Immature natural killer cell (primary cell): ENCODE measurements at regions not wholly inside any gene's neighbourhood (a gene's known extent, or its start where the extent isn't known, plus 50 kb on each side); places are given as distances from the start of the nearest gene placed in this dataset.

ENCODE experiments used
- DNase-seq, 3 donors: peaks; one replicate each; pipeline ENCODE4 v3.0.0; 2022; ENCODE audit warnings: mixed read lengths in 1 of 3
- H3K27ac Mint-ChIP-seq, 6 donors: one replicate each; pipeline ENCODE4 v1.8.0; 2020; ENCODE audit warnings: mixed read lengths in 6 of 6, mild to moderate bottlenecking in 5 of 6, inconsistent platforms in 4 of 6, moderate library complexity in 3 of 6
- H3K27me3 Mint-ChIP-seq, 3 donors: one replicate each; pipeline ENCODE4 v1.8.0; 2020 to 2021; ENCODE audit warnings: low read depth in 3 of 3, mild to moderate bottlenecking in 3 of 3, mixed read lengths in 3 of 3, moderate library complexity in 3 of 3, inconsistent platforms in 1 of 3
- H3K36me3 Mint-ChIP-seq, 3 donors: one replicate each; pipeline ENCODE4 v1.8.0; 2020; ENCODE audit warnings: mixed read lengths in 3 of 3, inconsistent platforms in 2 of 3, mild to moderate bottlenecking in 2 of 3
- H3K4me1 Mint-ChIP-seq, 2 donors: one replicate each; pipeline ENCODE4 v1.8.0; 2020; ENCODE audit warnings: inconsistent platforms in 2 of 2, mild to moderate bottlenecking in 2 of 2, mixed read lengths in 2 of 2, moderate library complexity in 1 of 2
- H3K4me3 Mint-ChIP-seq, 5 donors: one replicate each; pipeline ENCODE4 v1.8.0; 2020; ENCODE audit warnings: mild to moderate bottlenecking in 5 of 5, mixed read lengths in 5 of 5, inconsistent platforms in 3 of 5, moderate library complexity in 3 of 5
- H3K9me3 Mint-ChIP-seq, 6 donors: one replicate each; pipeline ENCODE4 v1.8.0; 2020; ENCODE audit warnings: mild to moderate bottlenecking in 6 of 6, mixed read lengths in 6 of 6, inconsistent platforms in 4 of 6, moderate library complexity in 3 of 6

DNA sequence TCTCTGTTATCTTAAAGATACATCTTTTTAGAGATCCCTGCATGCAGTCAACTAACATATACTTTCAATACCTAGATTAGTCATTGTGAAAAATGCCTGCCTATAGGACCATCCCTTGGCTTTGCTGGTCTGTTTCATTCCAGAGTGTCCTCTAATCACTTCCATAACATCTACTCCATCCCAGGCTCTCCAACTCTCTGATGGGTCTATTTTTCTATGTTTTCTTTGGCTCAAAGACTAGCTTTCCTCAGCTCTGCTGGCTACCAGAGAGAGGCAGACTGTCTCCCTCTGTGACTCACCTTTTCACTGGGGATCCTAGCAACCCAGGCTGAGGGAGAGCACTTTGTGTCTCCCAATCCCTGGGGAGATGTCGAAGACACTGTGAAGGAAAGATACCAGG, 547.7 kb upstream of the MCTP2 start:
- peaks cover 9 to 43% (median 26%) of the 10 kb centered on the region in 6 donors for H3K9me3 Mint-ChIP-seq
- peaks cover 2 to 3% (median 2%) of the 10 kb centered on the region in 3 donors for H3K27me3 Mint-ChIP-seq
- no peaks in the 10 kb centered on the region for H3K4me1 Mint-ChIP-seq

DNA sequence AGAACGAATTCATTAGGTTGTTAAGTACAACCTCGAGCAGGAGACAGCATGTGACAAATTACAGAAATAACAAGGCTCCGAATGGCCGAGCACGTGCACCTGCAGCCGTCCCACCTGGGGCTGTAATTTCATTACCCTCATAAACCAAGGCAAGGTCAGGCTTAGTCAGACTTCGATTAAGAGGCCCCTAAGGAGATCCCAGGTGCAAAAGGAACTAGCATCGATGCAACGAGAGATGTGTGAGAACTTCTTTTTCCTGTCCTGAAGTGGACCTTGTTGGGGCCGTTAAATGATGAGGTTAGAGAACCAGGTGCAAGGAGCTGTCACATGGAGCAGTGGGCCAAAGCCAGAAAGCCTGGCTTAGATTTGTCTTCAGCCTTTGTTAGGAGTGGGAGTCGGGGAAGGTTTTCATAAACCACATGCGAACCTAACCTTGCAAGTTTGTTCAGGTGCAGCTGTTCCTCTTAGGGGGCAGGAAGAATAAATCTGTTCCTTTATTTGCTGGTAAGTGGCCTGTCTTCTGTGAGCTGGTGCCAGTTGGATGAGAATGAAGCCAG, 559.9 kb upstream of the MCTP2 start:
- Mint-ChIP-seq H3K27ac (no peak overlapping the region), H3K36me3 (no peaks in the 10 kb centered on the region)

More for the DNA sequence above, 547.7 kb upstream of the MCTP2 start:
- no peak for DNase-seq
- Mint-ChIP-seq H3K36me3 (peaks cover 0 to 6% (median 4%) of the 10 kb centered on the region in 3 donors), H3K4me3 (no peak overlapping the region), H3K27ac (no peak overlapping the region)

DNA sequence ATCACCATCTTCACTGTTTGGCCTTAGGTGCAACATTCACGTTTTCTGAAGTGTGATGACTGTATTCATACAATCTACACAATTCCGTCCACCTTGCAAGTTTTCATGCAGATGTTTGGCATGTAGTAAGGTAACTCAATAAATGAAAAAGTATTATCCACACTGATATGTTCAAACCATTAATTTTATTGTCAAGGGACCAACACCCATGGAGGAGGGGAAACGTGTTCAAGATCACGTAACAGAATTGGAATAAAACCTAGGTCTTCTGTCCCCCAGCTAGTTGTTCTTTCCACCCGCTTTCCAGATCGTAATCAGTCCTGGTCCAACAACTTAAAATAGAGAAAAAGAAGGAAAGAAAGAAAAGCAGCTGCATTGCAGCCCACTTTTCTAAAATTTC, 560.4 kb upstream of the MCTP2 start:
- Mint-ChIP-seq H3K27ac (no peak overlapping the region), H3K4me3 (no peak overlapping the region), H3K36me3 (no peaks in the 10 kb centered on the region), H3K9me3 (no peaks in the 10 kb centered on the region), H3K27me3 (peaks cover 4 to 12% (median 5%) of the 10 kb centered on the region in 3 donors), H3K4me1 (no peaks in the 10 kb centered on the region)
- no peak for DNase-seq

More for the DNA sequence above, 559.9 kb upstream of the MCTP2 start:
- DNase-seq: no peak
- Mint-ChIP-seq H3K4me3 (no peak overlapping the region), H3K9me3 (no peaks in the 10 kb centered on the region), H3K27me3 (peaks cover 3 to 12% (median 4%) of the 10 kb centered on the region in 3 donors), H3K4me1 (no peaks in the 10 kb centered on the region)

DNA sequence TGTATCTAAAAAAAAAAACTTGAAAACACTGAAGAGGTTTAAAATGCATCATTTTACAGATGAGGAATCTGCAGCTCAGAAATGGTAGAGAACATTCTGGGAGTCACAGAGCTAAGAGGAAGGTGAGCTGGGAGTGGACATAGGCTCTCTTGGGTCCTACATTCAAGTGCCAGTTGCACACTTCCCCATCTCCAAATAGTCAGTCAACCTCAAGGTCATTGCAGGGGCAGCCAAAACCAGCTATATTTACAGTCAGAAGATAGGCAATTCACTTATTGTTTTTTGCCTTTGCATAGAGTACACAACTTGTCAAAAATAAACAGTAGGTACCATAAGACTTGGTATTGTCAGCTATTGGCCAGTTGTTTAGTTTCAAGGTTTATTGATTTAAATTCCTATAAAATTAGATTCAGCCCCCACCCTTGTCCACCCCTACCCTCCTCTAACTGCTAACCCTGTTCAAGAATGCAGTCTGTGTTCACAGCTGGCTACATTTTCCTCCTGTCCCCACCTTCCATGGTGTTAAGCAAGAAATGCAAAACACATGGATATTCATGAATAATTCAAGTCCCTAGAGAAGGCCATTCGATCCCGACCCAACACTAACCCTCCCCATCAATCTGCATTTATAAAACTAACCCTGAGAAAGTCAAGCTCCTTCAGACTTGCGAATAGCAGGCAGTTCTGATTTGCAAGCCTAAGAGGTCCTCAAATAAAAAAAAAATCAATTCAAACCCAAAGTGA, 567.0 kb upstream of the MCTP2 start:
- Mint-ChIP-seq H3K4me3 (no peak overlapping the region), H3K27me3 (peaks cover 0 to 2% (median 2%) of the 10 kb centered on the region in 3 donors), H3K27ac (no peak overlapping the region), H3K4me1 (no peaks in the 10 kb centered on the region), H3K9me3 (peaks cover 0 to 1% (median 0%) of the 10 kb centered on the region in 6 donors), H3K36me3 (no peaks in the 10 kb centered on the region)
- no peak for DNase-seq

DNA sequence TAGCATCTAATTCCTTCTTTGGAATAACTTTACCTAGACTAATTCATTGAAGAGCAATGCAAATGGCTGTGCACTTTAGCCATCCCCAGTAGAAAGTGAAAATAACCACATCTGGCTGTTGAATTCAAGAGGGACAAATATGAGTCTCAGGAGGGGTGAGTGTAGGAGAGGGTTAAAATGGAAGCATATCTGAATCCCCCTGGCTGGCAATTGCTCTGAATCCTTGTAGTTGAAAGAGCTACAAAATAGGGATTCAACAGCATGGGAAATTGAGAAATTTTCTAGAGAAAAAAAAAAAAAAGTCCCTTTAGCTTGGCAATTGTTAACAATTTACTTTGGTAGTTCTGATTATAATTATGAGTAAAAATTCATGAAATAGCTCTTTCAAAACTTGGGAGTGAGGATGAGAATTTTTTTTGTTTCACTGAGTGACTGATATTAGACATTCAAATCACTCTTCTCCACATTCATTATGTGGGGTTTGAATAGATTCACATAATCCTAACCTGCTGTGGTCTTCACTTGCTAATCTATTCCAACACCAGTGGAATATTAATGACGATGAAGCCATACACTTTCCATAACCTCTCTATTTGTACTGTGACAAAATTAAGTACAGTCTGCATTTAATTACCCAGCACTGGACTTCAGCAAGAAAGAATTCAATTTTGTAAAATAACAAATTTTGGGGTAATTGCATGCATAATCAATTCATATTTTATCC, 569.0 kb upstream of the MCTP2 start:
- Mint-ChIP-seq H3K36me3 (no peaks in the 10 kb centered on the region), H3K27ac (no peak overlapping the region), H3K4me3 (no peak overlapping the region), H3K9me3 (peaks cover 0 to 1% (median 0%) of the 10 kb centered on the region in 6 donors), H3K27me3 (peaks cover 0 to 4% (median 2%) of the 10 kb centered on the region in 3 donors), H3K4me1 (no peaks in the 10 kb centered on the region)
- DNase-seq: no peak

DNA sequence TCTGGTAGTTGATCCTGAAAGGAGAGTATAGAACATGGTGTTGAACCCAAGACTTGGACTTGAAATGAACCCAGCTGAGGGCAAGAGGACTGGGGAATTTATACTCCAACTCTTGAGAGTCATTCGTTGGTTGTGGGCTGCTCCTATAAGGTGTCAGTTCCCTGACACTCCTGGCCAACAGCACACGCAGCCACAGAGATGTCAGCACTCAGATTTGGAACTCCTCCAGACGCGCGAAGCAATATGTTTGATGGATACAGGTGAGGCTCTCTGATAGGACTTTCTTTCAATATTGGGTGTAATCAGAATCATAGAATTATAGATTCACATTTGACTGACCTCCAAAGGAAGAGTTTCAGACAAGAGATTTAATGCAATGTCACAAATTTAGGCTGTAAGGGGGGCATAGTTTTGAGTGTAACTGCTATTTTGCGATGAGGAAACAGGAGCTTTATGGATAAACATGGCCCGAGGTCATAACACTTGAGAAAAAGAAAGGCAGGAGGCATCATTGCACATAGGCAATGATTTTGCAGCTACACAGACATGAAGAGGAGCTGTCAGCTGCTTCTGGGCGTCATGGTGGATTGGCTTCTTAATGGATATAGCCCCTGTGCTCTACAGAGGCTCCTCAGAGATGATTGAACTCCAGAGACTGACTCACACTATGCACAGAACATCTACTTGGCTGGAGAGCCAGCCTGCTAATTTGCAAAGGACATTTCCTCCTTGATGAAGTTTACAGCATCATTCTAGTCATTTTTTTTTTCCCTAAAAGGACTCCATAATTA, 569.2 kb upstream of the RGMA start:
- Mint-ChIP-seq H3K4me1 (no peaks in the 10 kb centered on the region), H3K27me3 (peaks cover 0 to 2% (median 0%) of the 10 kb centered on the region in 3 donors), H3K36me3 (no peaks in the 10 kb centered on the region), H3K27ac (no peak overlapping the region), H3K4me3 (no peak overlapping the region), H3K9me3 (peaks cover 0 to 1% (median 0%) of the 10 kb centered on the region in 6 donors)
- no peak for DNase-seq

DNA sequence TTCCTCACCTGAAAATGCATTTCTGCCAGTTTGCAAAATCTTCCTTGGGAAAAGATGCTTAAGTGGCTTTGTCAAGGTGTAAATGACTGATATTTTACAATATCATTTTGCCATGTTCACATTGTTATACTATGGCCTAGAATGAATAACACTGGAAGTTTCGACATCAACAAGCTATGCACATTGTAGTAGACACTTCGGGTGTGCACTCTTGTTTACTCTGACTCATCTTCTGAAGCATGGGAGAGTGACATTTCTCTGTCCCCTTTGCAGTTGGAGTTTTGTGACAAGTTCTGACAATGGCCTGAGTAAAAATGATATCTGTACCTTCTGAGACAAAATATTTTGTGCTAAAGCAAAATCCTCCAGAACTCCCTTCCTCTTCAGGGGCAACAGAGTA, 567.0 kb upstream of the RGMA start:
- Mint-ChIP-seq H3K27me3 (peaks cover 0 to 2% (median 0%) of the 10 kb centered on the region in 3 donors), H3K4me3 (no peak overlapping the region), H3K36me3 (no peaks in the 10 kb centered on the region), H3K9me3 (no peaks in the 10 kb centered on the region), H3K4me1 (no peaks in the 10 kb centered on the region), H3K27ac (no peak overlapping the region)
- DNase-seq: no peak

DNA sequence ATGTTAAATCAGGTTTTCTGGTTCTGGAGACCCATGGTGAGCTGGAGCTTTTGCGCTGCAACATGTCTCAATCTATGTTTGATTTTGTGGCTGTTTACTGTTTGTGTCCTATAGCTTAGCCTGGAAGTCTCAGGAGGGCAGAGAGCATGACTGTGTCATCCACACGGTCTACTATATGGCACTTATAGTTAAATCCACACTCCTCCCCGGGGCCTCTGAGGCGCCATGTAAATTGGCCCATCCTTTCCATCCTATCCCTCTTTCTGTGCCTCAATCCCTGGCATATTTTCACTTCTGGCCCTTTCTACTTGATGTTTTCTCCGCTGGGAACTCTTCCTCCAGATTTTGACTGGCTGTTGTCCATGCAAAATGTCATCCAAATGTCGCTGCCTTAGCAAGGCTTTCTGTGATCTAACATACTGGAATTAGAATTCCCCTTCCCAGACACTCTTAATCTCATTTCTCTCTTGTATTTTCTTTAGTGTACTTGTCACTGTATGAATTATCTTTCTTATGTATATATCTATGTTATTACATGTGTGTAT, 560.8 kb upstream of the RGMA start:
- Mint-ChIP-seq H3K36me3 (no peaks in the 10 kb centered on the region), H3K27ac (no peak overlapping the region), H3K27me3 (peaks cover 2 to 4% (median 2%) of the 10 kb centered on the region in 3 donors), H3K9me3 (no peaks in the 10 kb centered on the region), H3K4me1 (no peaks in the 10 kb centered on the region), H3K4me3 (no peak overlapping the region)
- DNase-seq: no peak

DNA sequence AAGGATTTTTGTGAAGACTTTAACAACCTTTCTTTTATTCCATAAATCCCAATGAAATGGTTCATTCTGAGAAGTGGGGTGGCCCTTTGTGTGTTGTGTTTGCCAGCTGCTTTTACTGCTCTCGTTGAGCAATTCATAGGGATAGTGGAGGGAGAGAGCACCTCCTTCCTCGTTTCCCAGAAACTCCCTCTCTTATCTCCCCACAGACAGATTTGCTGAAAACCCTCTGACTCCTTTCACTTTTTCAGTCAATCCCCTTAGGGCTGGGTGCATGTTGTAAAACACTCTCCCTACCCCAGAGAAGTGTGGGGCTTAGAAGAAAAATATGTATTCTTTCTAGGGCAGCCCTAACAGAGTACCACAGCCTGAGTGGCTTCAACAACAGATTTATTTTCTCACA, 557.2 kb upstream of the RGMA start:
- DNase-seq: no peak
- peaks cover 2 to 10% (median 6%) of the 10 kb centered on the region in 3 donors for H3K27me3 Mint-ChIP-seq
- H3K4me1 Mint-ChIP-seq: no peaks in the 10 kb centered on the region
- no peaks in the 10 kb centered on the region for H3K36me3 Mint-ChIP-seq
- no peak overlapping the region for H3K27ac Mint-ChIP-seq
- H3K9me3 Mint-ChIP-seq: no peaks in the 10 kb centered on the region
- H3K4me3 Mint-ChIP-seq: no peak overlapping the region

DNA sequence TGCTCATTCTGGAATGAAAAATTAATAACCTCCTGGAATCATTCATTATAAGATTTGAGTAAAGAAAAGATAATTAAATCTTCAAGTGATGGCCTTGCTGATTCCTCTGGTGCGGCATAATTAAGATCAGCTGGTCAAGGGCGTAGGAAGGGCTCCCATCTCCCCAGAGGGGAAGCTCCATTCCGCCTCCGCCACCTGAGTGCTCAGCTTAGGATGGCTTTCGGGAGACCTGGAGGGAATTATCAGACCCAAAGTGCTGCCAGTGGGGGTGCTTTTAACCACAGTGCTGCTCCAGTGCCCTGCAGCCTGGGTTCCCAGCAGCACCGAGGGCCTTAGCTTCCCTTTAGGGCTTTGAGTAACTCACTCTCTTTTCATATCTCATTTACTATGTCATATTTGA, 556.6 kb upstream of the RGMA start:
- Mint-ChIP-seq H3K4me3 (no peak overlapping the region), H3K4me1 (no peaks in the 10 kb centered on the region), H3K27me3 (peaks cover 2 to 12% (median 9%) of the 10 kb centered on the region in 3 donors), H3K36me3 (no peaks in the 10 kb centered on the region), H3K27ac (no peak overlapping the region), H3K9me3 (no peaks in the 10 kb centered on the region)
- DNase-seq: no peak

DNA sequence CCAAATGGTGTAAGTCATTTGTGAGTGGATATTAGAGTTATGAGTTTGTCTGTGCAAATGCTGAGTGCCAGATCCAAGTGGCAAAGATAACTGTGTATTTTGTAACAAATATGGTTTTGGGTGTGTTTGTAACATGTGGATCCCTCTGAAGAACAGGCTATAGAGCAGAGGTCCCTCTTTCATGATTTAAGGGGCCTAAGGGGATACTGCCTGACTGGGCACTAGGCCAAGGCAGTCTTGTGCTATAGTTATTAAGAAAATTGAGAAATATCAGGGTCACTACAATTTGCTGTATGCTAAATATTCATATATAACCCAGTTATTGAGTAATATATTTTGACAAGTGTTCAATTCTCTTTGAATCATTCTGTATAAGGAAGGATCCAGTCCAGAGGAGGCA, 555.6 kb upstream of the RGMA start:
- Mint-ChIP-seq H3K36me3 (no peaks in the 10 kb centered on the region), H3K9me3 (peaks cover 0 to 2% (median 0%) of the 10 kb centered on the region in 6 donors), H3K27ac (no peak overlapping the region), H3K27me3 (peaks cover 2 to 12% (median 8%) of the 10 kb centered on the region in 3 donors), H3K4me1 (no peaks in the 10 kb centered on the region), H3K4me3 (no peak overlapping the region)
- DNase-seq: no peak

DNA sequence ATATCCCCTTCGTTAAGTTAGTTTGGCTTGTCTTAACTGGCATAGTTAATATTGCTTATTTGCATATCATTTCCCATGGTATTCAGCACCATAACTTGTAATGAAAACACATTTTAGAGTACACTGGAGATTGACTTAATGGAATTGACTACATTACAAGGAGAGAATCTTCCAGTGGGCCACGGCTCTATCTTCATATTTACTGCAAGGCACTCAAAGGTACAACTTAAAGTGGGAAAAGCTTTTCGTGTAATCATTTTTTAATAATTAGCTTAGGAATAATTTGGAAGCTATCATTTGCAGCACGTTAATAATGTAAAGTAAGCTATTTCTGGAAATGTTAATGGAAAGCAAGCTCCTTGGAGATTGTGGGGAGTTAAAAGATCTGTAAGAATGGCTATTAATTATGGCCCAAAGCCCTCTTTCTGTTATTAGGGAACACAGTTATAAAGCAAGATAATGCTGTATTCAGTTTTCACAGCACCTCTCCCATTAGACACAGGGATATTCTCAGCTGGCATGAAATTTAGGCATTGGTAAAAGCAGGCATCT, 551.5 kb upstream of the RGMA start:
- H3K27me3 Mint-ChIP-seq: peaks cover 2 to 16% (median 12%) of the 10 kb centered on the region in 3 donors
- no peaks in the 10 kb centered on the region for H3K4me1 Mint-ChIP-seq
- no peak overlapping the region for H3K27ac Mint-ChIP-seq
- H3K9me3 Mint-ChIP-seq: peaks cover 0 to 2% (median 0%) of the 10 kb centered on the region in 6 donors
- no peaks in the 10 kb centered on the region for H3K36me3 Mint-ChIP-seq
- DNase-seq: no peak
- H3K4me3 Mint-ChIP-seq: no peak overlapping the region

DNA sequence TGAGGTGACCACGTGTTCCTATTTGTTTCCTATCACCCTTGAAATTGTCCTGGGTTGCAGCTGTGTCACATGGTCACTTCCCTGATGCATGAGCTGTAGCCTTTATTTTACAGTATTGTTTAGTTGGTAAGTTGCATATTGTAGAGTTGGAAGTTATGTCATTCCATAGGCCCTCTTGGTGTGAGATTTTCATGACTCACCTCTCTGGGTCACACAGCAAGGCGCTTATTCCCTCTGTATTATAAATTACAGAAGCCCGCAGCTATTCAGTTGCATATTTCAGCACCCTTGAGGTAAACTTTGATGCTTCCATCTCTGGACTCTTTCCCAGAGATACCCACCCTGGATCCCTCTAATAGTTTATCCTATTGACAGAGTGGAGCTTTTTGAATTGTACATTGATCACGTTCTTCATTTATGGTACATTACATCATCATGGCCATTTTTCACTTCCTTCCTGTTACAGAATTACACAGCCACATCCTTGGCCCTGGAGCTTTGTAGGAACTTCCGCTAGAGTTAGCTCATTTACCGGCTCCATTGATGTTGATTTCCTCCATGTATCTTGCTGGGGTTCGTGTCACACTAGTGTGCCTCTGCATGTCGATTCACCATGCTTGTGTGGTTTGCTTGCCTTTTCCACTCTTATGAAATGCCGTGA, 543.1 kb upstream of the RGMA start:
- H3K4me3 Mint-ChIP-seq: no peak overlapping the region
- H3K36me3 Mint-ChIP-seq: no peaks in the 10 kb centered on the region
- peaks cover 0 to 2% (median 0%) of the 10 kb centered on the region in 6 donors for H3K9me3 Mint-ChIP-seq
- peaks cover 2 to 11% (median 6%) of the 10 kb centered on the region in 3 donors for H3K27me3 Mint-ChIP-seq
- H3K27ac Mint-ChIP-seq: no peak overlapping the region
- DNase-seq: no peak
- no peaks in the 10 kb centered on the region for H3K4me1 Mint-ChIP-seq
